H1 (cell line): ENCODE measurements at regions not wholly inside any gene's neighbourhood (a gene's known extent, or its start where the extent isn't known, plus 50 kb on each side); places are given as distances from the start of the nearest gene placed in this dataset.

Experiments used
- CTCF ChIA-PET: fragments of 300-600 bp; sonication (Branson Sonifier 250); formaldehyde crosslinking; loops from one replicate; lab custom pipeline; 2021; ENCODE audit not compliant: partially characterized antibody; lab: Charles Lee
- POLR2A ChIA-PET: fragments of 300-600 bp; sonication (Branson Sonifier 250); formaldehyde crosslinking; loops from one replicate; lab custom pipeline; 2021; ENCODE audit warnings: inconsistent platforms; ENCODE audit not compliant: partially characterized antibody; lab: Charles Lee
- DNase-seq, 2 experiments: peaks; one replicate each; pipeline versions ENCODE4 v3.0.0 to v3.0.0-alpha.2; 2010 to 2022; ENCODE audit warnings: low spot score in 2 of 2, low read depth in 1 of 2, mixed read lengths in 1 of 2
- FAIRE-seq: peaks from 2 replicates; lab custom pipeline; 2011; peaks lifted over from hg19 to GRCh38; lab: Jason Lieb, UNC
- H2AFZ ChIP-seq: 2 replicates; pipeline ENCODE4 v1.8.1; 2012; ENCODE audit warnings: low read length, inconsistent platforms
- H2AK5ac ChIP-seq: 2 replicates; pipeline ENCODE4 v1.6.1; 2013; ENCODE audit warnings: low read depth, low read length
- H2BK120ac ChIP-seq: replicated peaks from 2 replicates; pipeline ENCODE3; 2013; ENCODE audit warnings: low read depth, low read length, inconsistent platforms
- H2BK12ac ChIP-seq: 2 replicates; pipeline ENCODE4 v1.6.1; 2013; ENCODE audit warnings: low read depth, low read length
- H2BK15ac ChIP-seq: 2 replicates; pipeline ENCODE4 v1.6.1; 2013; ENCODE audit warnings: low read length
- H2BK20ac ChIP-seq: 2 replicates; pipeline ENCODE4 v1.6.1; 2013; ENCODE audit warnings: low read length
- H2BK5ac ChIP-seq: 2 replicates; pipeline ENCODE4 v1.6.1; 2013; ENCODE audit warnings: low read depth, low read length
- H3K14ac ChIP-seq: 2 replicates; pipeline ENCODE4 v1.6.1; 2013; ENCODE audit warnings: inconsistent platforms; ENCODE audit not compliant: insufficient read length
- H3K18ac ChIP-seq: 2 replicates; pipeline ENCODE4 v1.6.1; 2013; ENCODE audit warnings: low read length; ENCODE audit errors: extremely low read depth
- H3K23ac ChIP-seq: 2 replicates; pipeline ENCODE4 v1.6.1; 2013; ENCODE audit warnings: inconsistent platforms; ENCODE audit not compliant: insufficient read length
- H3K23me2 ChIP-seq: 2 replicates; pipeline ENCODE4 v1.6.1; 2013; ENCODE audit warnings: low read depth, low read length
- H3K27ac ChIP-seq: 2 replicates; pipeline ENCODE4 v1.6.1; 2011; ENCODE audit warnings: low read depth, low read length, inconsistent platforms
- H3K27me3 ChIP-seq, 4 experiments: replicated peaks in 1 of 4; 1 replicate in 1 of 4; 2 replicates in 3 of 4; pipeline versions ENCODE4 v1.6.1 to v1.8.1; 2011 to 2013; ENCODE audit warnings: low read length in 3 of 4, mild to moderate bottlenecking in 3 of 4, inconsistent platforms in 2 of 4, mixed read lengths in 2 of 4, moderate library complexity in 1 of 4; ENCODE audit not compliant: control insufficient read depth in 3 of 4, insufficient read depth in 3 of 4; ENCODE audit errors: extremely low read depth in 1 of 4
- H3K36me3 ChIP-seq, 4 experiments: 2 replicates each; pipeline versions ENCODE4 v1.6.1 to v1.8.1; 2011 to 2013; ENCODE audit warnings: mild to moderate bottlenecking in 4 of 4, low read length in 3 of 4, moderate library complexity in 2 of 4, control low read depth in 1 of 4, inconsistent platforms in 1 of 4; ENCODE audit not compliant: insufficient read depth in 4 of 4, control insufficient read depth in 2 of 4
- H3K4ac ChIP-seq: replicated peaks from 2 replicates; pipeline ENCODE3; 2013; ENCODE audit warnings: low read length, low read depth, mixed read lengths, inconsistent platforms; ENCODE audit not compliant: insufficient read length
- H3K4me1 ChIP-seq, 4 experiments: replicated peaks in 1 of 4; 1 replicate in 1 of 4; 2 replicates in 3 of 4; pipeline versions ENCODE4 v1.6.1 to v1.8.1; 2011 to 2013; ENCODE audit warnings: low read length in 3 of 4, inconsistent platforms in 2 of 4, mixed read lengths in 1 of 4; ENCODE audit not compliant: insufficient read depth in 4 of 4, control insufficient read depth in 3 of 4
- H3K4me2 ChIP-seq, 2 experiments: 2 replicates each; pipeline versions ENCODE4 v1.6.1 to v1.8.1; 2011 to 2013; ENCODE audit warnings: low read depth in 2 of 2, low read length in 2 of 2, control low read depth in 1 of 2, inconsistent platforms in 1 of 2, mild to moderate bottlenecking in 1 of 2; ENCODE audit not compliant: insufficient read depth in 1 of 2
- H3K4me3 ChIP-seq, 4 experiments: fragments of 200-600, 300-600 bp in 1 of 4; sonication (generic), shearing (Covaris generic), sonication (Bioruptor Twin) in 1 of 4; 2 replicates each; pipeline versions ENCODE4 v1.5.1 to v1.8.1; 2011 to 2016; ENCODE audit warnings: low read length in 4 of 4, low read depth in 3 of 4, control low read depth in 2 of 4, inconsistent platforms in 2 of 4, mild to moderate bottlenecking in 2 of 4, mixed read lengths in 1 of 4, moderate library complexity in 1 of 4; ENCODE audit not compliant: insufficient read depth in 2 of 4; ENCODE audit errors: extremely low read depth in 1 of 4
- H3K56ac ChIP-seq: replicated peaks from 2 replicates; pipeline ENCODE3; 2013; ENCODE audit warnings: low read depth, mild to moderate bottlenecking, mixed read lengths, low read length, inconsistent platforms; ENCODE audit not compliant: insufficient read length
- H3K79me1 ChIP-seq: 2 replicates; pipeline ENCODE4 v1.6.1; 2013; ENCODE audit warnings: low read depth, low read length, control low read depth
- H3K79me2 ChIP-seq, 2 experiments: 2 replicates each; pipeline versions ENCODE4 v1.6.1 to v1.8.1; 2012 to 2013; ENCODE audit warnings: low read length in 2 of 2, mild to moderate bottlenecking in 2 of 2, inconsistent platforms in 1 of 2; ENCODE audit not compliant: insufficient read depth in 2 of 2, control insufficient read depth in 1 of 2
- H3K9ac ChIP-seq, 4 experiments: replicated peaks in 1 of 4; 1 replicate in 1 of 4; 2 replicates in 3 of 4; pipeline versions ENCODE4 v1.6.1 to v1.8.1; 2011 to 2013; ENCODE audit warnings: low read depth in 3 of 4, low read length in 3 of 4, control low read depth in 2 of 4, mild to moderate bottlenecking in 2 of 4, moderate library complexity in 2 of 4, inconsistent platforms in 1 of 4; ENCODE audit errors: extremely low read depth in 1 of 4
- H3K9me3 ChIP-seq, 2 experiments: 2 replicates each; pipeline versions ENCODE4 v1.6.1 to v1.8.1; 2012 to 2013; ENCODE audit warnings: mild to moderate bottlenecking in 2 of 2, moderate library complexity in 2 of 2, control low read depth in 1 of 2, inconsistent platforms in 1 of 2, low read depth in 1 of 2, low read length in 1 of 2, mixed read lengths in 1 of 2; ENCODE audit not compliant: insufficient read depth in 2 of 2
- H4K20me1 ChIP-seq, 2 experiments: replicated peaks in 1 of 2; 2 replicates each; pipeline versions ENCODE3 to v1.8.1; 2011 to 2013; ENCODE audit warnings: inconsistent platforms in 2 of 2, low read length in 2 of 2, mild to moderate bottlenecking in 1 of 2; ENCODE audit not compliant: insufficient read depth in 2 of 2, control insufficient read depth in 1 of 2
- H4K5ac ChIP-seq: 2 replicates; pipeline ENCODE4 v1.6.1; 2013; ENCODE audit warnings: low read length, low read depth, mixed read lengths, inconsistent platforms; ENCODE audit not compliant: insufficient read length
- H4K8ac ChIP-seq: 2 replicates; pipeline ENCODE4 v1.8.0; 2013; ENCODE audit warnings: mild to moderate bottlenecking, moderate library complexity, low read length, inconsistent platforms; ENCODE audit not compliant: insufficient read depth; ENCODE audit errors: extremely low read depth
- H4K91ac ChIP-seq: replicated peaks from 2 replicates; pipeline ENCODE3; 2013; ENCODE audit warnings: low read length, mixed read lengths, inconsistent platforms; ENCODE audit not compliant: insufficient read length
- CHD2 ChIP-seq: IDR thresholded peaks from 2 replicates; pipeline ENCODE4 v1.6.1; 2012; ENCODE audit warnings: low read length, improper control_type of control experiment
- HDAC2 ChIP-seq, 2 experiments: fragments of 300-600 bp in 1 of 2; sonication (generic) in 1 of 2; IDR thresholded peaks; 2 replicates each; pipeline ENCODE4 v1.6.1; 2011 to 2012; ENCODE audit warnings: low read depth in 2 of 2, low read length in 2 of 2, mild to moderate bottlenecking in 2 of 2, moderate library complexity in 2 of 2, borderline replicate concordance in 1 of 2, inconsistent platforms in 1 of 2
- HDAC6 ChIP-seq: IDR thresholded peaks from one replicate; pipeline ENCODE4 v1.7.1; 2012; ENCODE audit warnings: low read depth, mild to moderate bottlenecking, inconsistent platforms, low read length, moderate library complexity
- PHF8 ChIP-seq: fragments of 200-600 bp; sonication (generic); conservative IDR thresholded peaks from 2 replicates; pipeline ENCODE4 v1.7.1; 2012; ENCODE audit warnings: low read depth, mild to moderate bottlenecking, inconsistent platforms, low read length, moderate library complexity
- POU5F1 ChIP-seq: IDR thresholded peaks from 2 replicates; pipeline ENCODE4 v1.6.1; 2011; ENCODE audit warnings: low read depth, mild to moderate bottlenecking, low read length, moderate library complexity
- SIX5 ChIP-seq: IDR thresholded peaks from 2 replicates; pipeline ENCODE4 v1.6.1; 2011; ENCODE audit warnings: mild to moderate bottlenecking, low read depth, low read length
- SP4 ChIP-seq: IDR thresholded peaks from 2 replicates; pipeline ENCODE4 v1.6.1; 2012; ENCODE audit warnings: low read length, inconsistent platforms
- TAF7 ChIP-seq: optimal IDR thresholded peaks from 2 replicates; pipeline ENCODE3; 2011; ENCODE audit warnings: low read depth, mild to moderate bottlenecking, inconsistent platforms, low read length, moderate library complexity, borderline replicate concordance
- TEAD4 ChIP-seq: IDR thresholded peaks from 2 replicates; pipeline ENCODE4 v1.6.1; 2012; ENCODE audit warnings: low read depth, low read length, inconsistent platforms, mixed read lengths
- TF ChIP-seq, protein P1 (sequence below), 3 experiments: IDR thresholded peaks; 1 replicate in 2 of 3; 2 replicates in 1 of 3; pipeline versions ENCODE4 v1.5.1 to v1.6.1; 2011; ENCODE audit warnings: low read length in 3 of 3, mild to moderate bottlenecking in 3 of 3, inconsistent platforms in 2 of 3, low read depth in 1 of 3, moderate library complexity in 1 of 3; ENCODE audit not compliant: insufficient read depth in 1 of 3; ENCODE audit errors: control extremely low read depth in 1 of 3

DNA sequence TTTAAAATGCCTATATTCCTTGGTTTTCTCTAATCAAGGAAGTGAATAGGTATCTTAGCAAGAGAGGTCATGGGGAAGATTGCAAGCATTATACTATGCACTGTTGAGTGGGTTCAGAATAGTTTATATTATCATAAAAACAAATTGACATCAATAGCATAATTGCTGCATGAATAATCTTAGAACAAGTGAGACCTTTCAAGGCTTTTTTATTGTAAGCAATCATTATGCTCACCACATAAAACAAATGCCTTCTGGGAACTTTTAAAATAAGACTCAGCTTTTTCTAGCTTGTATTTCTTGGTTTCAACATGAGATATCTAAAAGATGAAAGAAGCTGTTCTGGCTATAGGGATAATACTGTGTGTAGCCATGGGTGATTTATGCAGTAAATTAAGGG, 135.6 kb upstream of the ZC3H12C start:
- CTCF ChIA-PET = no interaction called here
- Histone ChIP-seq H3K4me1 (no peaks in the 10 kb centered on the region; a peak in 2 of 7 replicates), H3K79me1 (no peaks in the 10 kb centered on the region), H3K23me2 (no peaks in the 10 kb centered on the region), H3K18ac (no peak overlapping the region), H3K27ac (no peak overlapping the region), H3K79me2 (no peaks in the 10 kb centered on the region), H3K4me3 (no peak overlapping the region), H3K23ac (no peak overlapping the region), H3K56ac (no peak overlapping the region), H3K36me3 (no peaks in the 10 kb centered on the region), H3K14ac (no peak overlapping the region), H2BK15ac (no peak overlapping the region), H2AFZ (no peak overlapping the region), H2BK12ac (no peak overlapping the region), H2AK5ac (no peak overlapping the region), H4K5ac (no peak overlapping the region), H3K9me3 (no peaks in the 10 kb centered on the region), H2BK120ac (no peak overlapping the region), H3K27me3 (no peaks in the 10 kb centered on the region), H2BK5ac (no peak overlapping the region), H3K4me2 (no peak overlapping the region), H3K4ac (no peak overlapping the region), H4K8ac (no peak overlapping the region), H2BK20ac (no peak overlapping the region), H3K9ac (no peak overlapping the region), H4K20me1 (no peaks in the 10 kb centered on the region), H4K91ac (no peak overlapping the region)
- FAIRE-seq = no peak
- POLR2A ChIA-PET = no interaction called here
- DNase-seq = no peak
- TF ChIP-seq HDAC6 (no peak), POU5F1 (no peak), TAF7 (no peak), HDAC2 (IDR thresholded peaks at IDR 0.05; ENCODE audit: borderline replicate concordance in 1 of 2, low read depth in 2 of 2, low read length in 2 of 2) (no peak), SP4 (no peak), CHD2 (no peak), TEAD4 (no peak), SIX5 (no peak), PHF8 (no peak)
- TF ChIP-seq, protein P1, sequence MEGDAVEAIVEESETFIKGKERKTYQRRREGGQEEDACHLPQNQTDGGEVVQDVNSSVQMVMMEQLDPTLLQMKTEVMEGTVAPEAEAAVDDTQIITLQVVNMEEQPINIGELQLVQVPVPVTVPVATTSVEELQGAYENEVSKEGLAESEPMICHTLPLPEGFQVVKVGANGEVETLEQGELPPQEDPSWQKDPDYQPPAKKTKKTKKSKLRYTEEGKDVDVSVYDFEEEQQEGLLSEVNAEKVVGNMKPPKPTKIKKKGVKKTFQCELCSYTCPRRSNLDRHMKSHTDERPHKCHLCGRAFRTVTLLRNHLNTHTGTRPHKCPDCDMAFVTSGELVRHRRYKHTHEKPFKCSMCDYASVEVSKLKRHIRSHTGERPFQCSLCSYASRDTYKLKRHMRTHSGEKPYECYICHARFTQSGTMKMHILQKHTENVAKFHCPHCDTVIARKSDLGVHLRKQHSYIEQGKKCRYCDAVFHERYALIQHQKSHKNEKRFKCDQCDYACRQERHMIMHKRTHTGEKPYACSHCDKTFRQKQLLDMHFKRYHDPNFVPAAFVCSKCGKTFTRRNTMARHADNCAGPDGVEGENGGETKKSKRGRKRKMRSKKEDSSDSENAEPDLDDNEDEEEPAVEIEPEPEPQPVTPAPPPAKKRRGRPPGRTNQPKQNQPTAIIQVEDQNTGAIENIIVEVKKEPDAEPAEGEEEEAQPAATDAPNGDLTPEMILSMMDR (IDR thresholded peaks at IDR 0.05; ENCODE audit: control extremely low read depth in 1 of 3, insufficient read depth in 1 of 3, low read depth in 1 of 3, low read length in 3 of 3) = no peak
